Activated B cell treated with CpG ODN at 0.5 μM for 24 hours (primary cell): ENCODE measurements at regions not wholly inside any gene's neighbourhood (a gene's known extent, or its start where the extent isn't known, plus 50 kb on each side); places are given as distances from the start of the nearest gene placed in this dataset.
"Not testable (repeated sequence)": the region's sequence is repeated elsewhere in the genome, so short reads cannot be mapped to it uniquely, and the experiment has no call there.

Experiments
- ATAC-seq: fragments of 200-7000 bp; cut with Tn5 transposase; one replicate; pipeline ENCODE4 v1.10.0; 2021; ENCODE audit warnings: low read depth, mild to moderate bottlenecking, moderate library complexity
- CTCF ChIA-PET: fragments of 350-600 bp; sonication (Branson Sonifier 250); formaldehyde crosslinking; loops from one replicate; lab custom pipeline; 2021; ENCODE audit warnings: antibody characterized with exemption; lab: Charles Lee
- POLR2A ChIA-PET: fragments of 350-600 bp; sonication (Branson Sonifier 250); formaldehyde crosslinking; loops from one replicate; lab custom pipeline; 2021; ENCODE audit warnings: antibody characterized with exemption; lab: Charles Lee
- DNase-seq: peaks from one replicate; pipeline ENCODE4 v3.0.0; 2022
- H3K27ac Mint-ChIP-seq: one replicate; pipeline ENCODE4 v1.8.0; 2020; ENCODE audit warnings: mixed read lengths
- H3K27me3 Mint-ChIP-seq: one replicate; pipeline ENCODE4 v1.8.0; 2021; ENCODE audit warnings: mixed read lengths
- H3K36me3 Mint-ChIP-seq: one replicate; pipeline ENCODE4 v1.8.0; 2021; ENCODE audit warnings: low read depth, mixed read lengths
- H3K4me1 Mint-ChIP-seq: one replicate; pipeline ENCODE4 v1.8.0; 2021; ENCODE audit warnings: mixed read lengths
- H3K4me3 Mint-ChIP-seq: one replicate; pipeline ENCODE4 v1.8.0; 2020; ENCODE audit warnings: mild to moderate bottlenecking, mixed read lengths
- H3K9me3 Mint-ChIP-seq: one replicate; pipeline ENCODE4 v1.8.0; 2020; ENCODE audit warnings: mixed read lengths
- intact Hi-C: fragments of 100-400 bp; cut with micrococcal nuclease; formaldehyde crosslinking; loops from one replicate; pipeline ENCODE4 v1.15.1; 2024
- TF ChIP-seq, protein P1 (sequence below): fragments of 200-600 bp; IDR thresholded peaks from one replicate; pipeline ENCODE4 v1.8.0; 2022; ENCODE audit warnings: antibody characterized with exemption, mild to moderate bottlenecking

DNA sequence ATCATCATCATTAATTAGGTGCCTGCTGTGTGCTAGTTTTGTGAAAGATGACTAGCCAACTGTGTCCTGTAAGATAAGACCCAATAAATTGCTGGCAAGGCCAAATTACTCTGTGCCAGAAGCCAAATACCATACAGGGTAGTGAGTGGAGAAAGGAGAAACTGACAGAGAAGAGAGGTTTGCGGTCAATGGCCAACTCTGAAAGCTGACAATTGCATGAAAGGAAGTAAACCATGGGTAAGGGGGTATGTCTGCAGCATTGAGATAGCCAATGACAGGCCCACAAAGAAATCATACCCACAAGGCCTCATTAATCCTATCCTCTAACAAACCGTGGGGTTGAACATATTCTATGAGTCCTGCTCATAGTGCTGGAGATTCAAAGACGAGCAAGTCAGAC lies 236.6 kb upstream of the CCDC196 start:
- Mint-ChIP-seq H3K36me3 (no peaks in the 10 kb centered on the region), H3K4me1 (no peaks in the 10 kb centered on the region), H3K4me3 (no peak overlapping the region), H3K27me3 (peaks cover 2% of the 10 kb centered on the region), H3K9me3 (no peaks in the 10 kb centered on the region), H3K27ac (no peak overlapping the region)
- no peak for ATAC-seq
- TF ChIP-seq, protein P1, sequence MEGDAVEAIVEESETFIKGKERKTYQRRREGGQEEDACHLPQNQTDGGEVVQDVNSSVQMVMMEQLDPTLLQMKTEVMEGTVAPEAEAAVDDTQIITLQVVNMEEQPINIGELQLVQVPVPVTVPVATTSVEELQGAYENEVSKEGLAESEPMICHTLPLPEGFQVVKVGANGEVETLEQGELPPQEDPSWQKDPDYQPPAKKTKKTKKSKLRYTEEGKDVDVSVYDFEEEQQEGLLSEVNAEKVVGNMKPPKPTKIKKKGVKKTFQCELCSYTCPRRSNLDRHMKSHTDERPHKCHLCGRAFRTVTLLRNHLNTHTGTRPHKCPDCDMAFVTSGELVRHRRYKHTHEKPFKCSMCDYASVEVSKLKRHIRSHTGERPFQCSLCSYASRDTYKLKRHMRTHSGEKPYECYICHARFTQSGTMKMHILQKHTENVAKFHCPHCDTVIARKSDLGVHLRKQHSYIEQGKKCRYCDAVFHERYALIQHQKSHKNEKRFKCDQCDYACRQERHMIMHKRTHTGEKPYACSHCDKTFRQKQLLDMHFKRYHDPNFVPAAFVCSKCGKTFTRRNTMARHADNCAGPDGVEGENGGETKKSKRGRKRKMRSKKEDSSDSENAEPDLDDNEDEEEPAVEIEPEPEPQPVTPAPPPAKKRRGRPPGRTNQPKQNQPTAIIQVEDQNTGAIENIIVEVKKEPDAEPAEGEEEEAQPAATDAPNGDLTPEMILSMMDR = no peak
- no peak for DNase-seq
- intact Hi-C loops = no loop called here
- ChIA-PET CTCF (no interaction called here), POLR2A (no interaction called here)

DNA sequence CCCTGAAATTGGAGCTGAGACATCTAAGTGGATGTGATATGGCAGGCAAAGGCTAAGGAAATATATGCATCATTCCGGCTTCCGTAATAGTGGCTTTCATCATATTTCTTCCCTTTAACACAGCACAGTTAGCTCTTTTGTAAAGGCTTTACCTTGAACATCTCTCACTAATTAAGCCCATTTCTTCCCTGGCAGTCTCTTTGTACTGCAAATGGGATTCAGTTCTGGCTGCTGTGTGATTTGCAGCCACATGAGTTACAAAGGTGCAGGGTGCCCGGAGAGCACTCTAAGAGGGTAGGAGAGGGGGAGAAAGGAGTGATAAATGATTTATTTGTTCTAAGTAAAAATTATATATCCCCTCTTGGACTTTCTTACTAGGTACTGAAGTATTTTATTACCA lies 232.1 kb upstream of the CCDC196 start:
- DNase-seq (no peak), ATAC-seq (no peak)
- CTCF ChIA-PET = no interaction called here
- no peaks in the 10 kb centered on the region for H3K9me3 Mint-ChIP-seq
- H3K4me1 Mint-ChIP-seq = no peaks in the 10 kb centered on the region
- intact Hi-C loops = no loop called here
- H3K36me3 Mint-ChIP-seq = no peaks in the 10 kb centered on the region
- no peak overlapping the region for H3K4me3 Mint-ChIP-seq
- TF ChIP-seq, protein P1 = no peak
- POLR2A ChIA-PET = no interaction called here
- no peak overlapping the region for H3K27ac Mint-ChIP-seq
- H3K27me3 Mint-ChIP-seq = peaks cover 2% of the 10 kb centered on the region

DNA sequence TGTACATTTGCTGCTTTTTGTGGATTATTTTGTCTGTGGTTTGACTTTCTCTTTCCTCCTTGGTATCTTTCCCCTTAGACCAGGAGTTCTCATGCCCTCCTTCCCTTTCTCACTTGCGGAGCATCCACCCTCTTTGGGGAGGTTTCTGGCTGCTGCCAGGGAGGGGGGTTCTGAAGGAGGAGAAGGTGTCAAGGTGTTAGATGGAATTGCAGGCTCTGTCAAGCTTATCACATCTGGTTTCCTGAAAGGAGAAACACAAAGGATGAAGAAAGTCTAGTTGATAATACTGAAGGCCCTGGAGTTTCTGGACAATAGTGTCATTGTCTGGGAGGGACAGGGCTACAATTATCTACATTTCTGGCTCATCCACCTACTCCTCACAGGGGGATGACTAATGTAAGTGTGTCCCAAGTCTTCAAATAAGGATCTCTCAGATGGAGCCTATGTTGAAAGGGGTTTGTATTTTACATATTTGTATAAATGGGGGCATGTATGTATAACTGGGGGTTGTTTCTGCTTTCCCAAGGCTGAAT lies 217.3 kb upstream of the CCDC196 start:
- TF ChIP-seq, protein P1 = no peak
- no peaks in the 10 kb centered on the region for H3K36me3 Mint-ChIP-seq
- ChIA-PET POLR2A (no interaction called here), CTCF (no interaction called here)
- H3K4me3 Mint-ChIP-seq = no peak overlapping the region
- no peak overlapping the region for H3K27ac Mint-ChIP-seq
- H3K4me1 Mint-ChIP-seq = no peaks in the 10 kb centered on the region
- ATAC-seq (no peak), DNase-seq (no peak)
- peaks cover 5% of the 10 kb centered on the region for H3K27me3 Mint-ChIP-seq
- intact Hi-C loops = no loop called here
- H3K9me3 Mint-ChIP-seq = no peaks in the 10 kb centered on the region

DNA sequence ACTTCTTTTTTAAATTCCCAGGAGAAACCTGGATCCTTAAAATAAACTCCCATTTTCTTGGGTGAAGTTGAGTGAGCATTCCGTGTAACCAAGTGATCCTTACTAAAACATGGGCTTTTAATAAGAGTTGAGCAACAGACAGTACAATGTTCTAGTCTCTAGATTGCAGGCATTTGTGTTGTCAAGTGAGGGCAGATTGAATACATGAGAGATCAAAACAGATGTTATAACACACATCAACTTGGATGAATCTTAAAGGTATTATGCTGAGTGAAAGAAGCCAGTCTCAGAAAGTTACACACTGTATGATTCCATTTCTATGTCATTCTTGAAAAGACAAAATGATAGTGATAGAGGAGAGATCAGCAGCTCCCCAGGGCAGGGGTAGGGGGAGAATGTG lies 213.9 kb upstream of the CCDC196 start:
- ATAC-seq = no peak
- no peaks in the 10 kb centered on the region for H3K36me3 Mint-ChIP-seq
- POLR2A ChIA-PET = no interaction called here
- intact Hi-C loops = no loop called here
- TF ChIP-seq, protein P1 = no peak
- H3K4me1 Mint-ChIP-seq = no peaks in the 10 kb centered on the region
- H3K9me3 Mint-ChIP-seq = no peaks in the 10 kb centered on the region
- peaks cover 1% of the 10 kb centered on the region for H3K27me3 Mint-ChIP-seq
- no peak overlapping the region for H3K27ac Mint-ChIP-seq
- CTCF ChIA-PET = no interaction called here
- H3K4me3 Mint-ChIP-seq = no peak overlapping the region
- no peak for DNase-seq

DNA sequence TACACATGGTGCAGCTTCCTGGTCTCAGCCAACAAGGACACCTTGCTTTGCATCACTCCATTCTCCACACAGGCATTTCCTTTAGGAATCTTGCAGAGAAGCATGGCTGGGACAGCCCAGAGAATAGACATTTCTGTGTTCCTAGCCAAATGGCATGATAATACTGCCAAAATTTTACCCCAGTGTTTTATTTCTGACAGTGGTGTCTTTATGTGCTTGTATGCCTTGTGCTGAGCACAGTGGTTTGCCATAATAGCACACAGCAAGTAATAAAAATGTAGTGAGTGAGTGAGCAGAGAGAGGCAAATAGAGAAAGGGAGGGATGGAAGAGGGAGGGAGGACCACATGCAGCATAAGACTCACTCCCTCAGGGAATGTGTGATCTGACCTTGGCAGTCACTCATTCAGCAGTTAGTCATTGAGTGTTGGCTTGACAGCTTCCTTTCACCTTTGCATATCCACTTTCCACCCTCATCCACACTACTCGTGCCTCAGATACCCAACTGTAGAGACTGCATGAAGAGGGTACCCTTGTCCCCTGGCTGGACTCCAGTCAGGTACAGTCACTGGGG lies 212.8 kb upstream of the CCDC196 start:
- ATAC-seq (no peak), DNase-seq (no peak)
- Mint-ChIP-seq H3K4me3 (no peak overlapping the region), H3K9me3 (no peaks in the 10 kb centered on the region), H3K27me3 (peaks cover 1% of the 10 kb centered on the region), H3K4me1 (no peaks in the 10 kb centered on the region), H3K36me3 (no peaks in the 10 kb centered on the region), H3K27ac (no peak overlapping the region)
- POLR2A ChIA-PET = no interaction called here
- CTCF ChIA-PET = no interaction called here
- intact Hi-C loops = no loop called here
- TF ChIP-seq, protein P1 = no peak

DNA sequence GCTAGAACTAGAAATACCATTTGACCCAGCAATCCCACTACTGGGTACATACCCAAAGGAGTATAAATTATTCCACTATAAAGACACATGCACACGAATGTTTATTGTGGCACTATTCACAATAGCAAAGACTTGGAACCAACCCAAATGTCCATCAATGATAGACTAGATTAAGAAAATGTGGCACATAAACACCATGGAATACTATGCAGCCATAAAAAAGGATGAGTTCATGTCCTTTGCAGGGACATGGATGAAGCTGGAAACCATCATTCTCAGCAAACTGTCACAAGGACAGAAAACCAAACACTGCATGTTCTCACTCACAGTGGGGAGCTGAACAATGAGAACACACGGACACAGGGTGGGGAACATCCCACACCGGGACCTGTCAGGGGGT lies 207.8 kb upstream of the CCDC196 start:
- intact Hi-C loops, POLR2A ChIA-PET, H3K27ac Mint-ChIP-seq, ATAC-seq, H3K36me3 Mint-ChIP-seq, H3K4me1 Mint-ChIP-seq, DNase-seq, H3K9me3 Mint-ChIP-seq, H3K27me3 Mint-ChIP-seq, H3K4me3 Mint-ChIP-seq, CTCF ChIA-PET: not testable (repeated sequence)
